ENCODE measurements at regions not wholly inside any gene's neighbourhood (a gene's known extent, or its start where the extent isn't known, plus 50 kb on each side); places are given as distances from the start of the nearest gene placed in this dataset.

GRCh38 chr6:88376197-88376596 is 210.1 kb upstream of the CNR1 start:
- DNase-seq (ENCODE audit: low spot score): no peak
- CTCF ChIA-PET (ENCODE audit: low intra/inter-chr PET ratio, low total read pairs): no interaction called here
- Histone ChIP-seq H4K20me1 (ENCODE audit: insufficient read depth, low read length) (no peaks in the 10 kb centered on the region), H3K4me2 (ENCODE audit: low read depth, low read length) (no peak overlapping the region), H3K4me3 (replicated peaks in 1 of 3; ENCODE audit: insufficient read depth in 1 of 3, low read depth in 2 of 3, low read length in 3 of 3) (no peak overlapping the region), H3K27me3 (ENCODE audit: control insufficient read depth in 1 of 2, insufficient read depth in 2 of 2, low read length in 2 of 2) (peaks cover 0 to 13% of the 10 kb centered on the region in 2 experiments; a peak in 2 of 5 replicates), H3K27ac (ENCODE audit: extremely low read length, insufficient read depth, low read length) (no peak overlapping the region), H2AFZ (ENCODE audit: low read length) (no peak overlapping the region), H3K9me3 (ENCODE audit: low read length) (no peaks in the 10 kb centered on the region), H3K79me2 (ENCODE audit: insufficient read depth, low read length) (no peaks in the 10 kb centered on the region), H3K4me1 (ENCODE audit: insufficient read depth, low read length) (0 out of 2 replicates have a peak, but pooled peaks cover 2% of the 10 kb centered on the region), H3K36me3 (replicated peaks in 1 of 2; ENCODE audit: control insufficient read depth in 1 of 2, insufficient read depth in 2 of 2, low read length in 2 of 2) (no peaks in the 10 kb centered on the region), H3K9ac (ENCODE audit: insufficient read depth, low read depth, low read length) (no peak overlapping the region)
- in situ Hi-C loops (cut with HindIII; ENCODE audit: extremely low pct_ligation_motif_present, low pct_unique_long_range_greater_than_20kb) (no loop called here), intact Hi-C loops (cut with micrococcal nuclease; ENCODE audit: unreplicated experiment) (no loop called here)
- no TSS peak for BruUV-seq (replicated peaks)
- WGBS (ENCODE audit: low lambda C conversion rate): 0% methylated on average over 2 of the region's 2 CpGs
- FAIRE-seq: no peak
- TF ChIP-seq ZXDC (CRISPR knock-in tag; IDR thresholded peaks at IDR 0.05) (no peak), ZNF414 (CRISPR knock-in tag; IDR thresholded peaks at IDR 0.05) (no peak), TMF1 (CRISPR knock-in tag; IDR thresholded peaks at IDR 0.05; ENCODE audit: low read depth) (no peak), ZFP36L1 (CRISPR knock-in tag; IDR thresholded peaks at IDR 0.05) (no peak), HMGXB4 (CRISPR knock-in tag; IDR thresholded peaks at IDR 0.05; ENCODE audit: borderline replicate concordance in 1 of 2, low read depth in 1 of 2) (no peak), SMAD9 (CRISPR knock-in tag; IDR thresholded peaks at IDR 0.05) (no peak)
- no peak for ATAC-seq
- POLR2A ChIA-PET: no interaction called here
